WTC11 (cell line): ENCODE measurements at regions not wholly inside any gene's neighbourhood (a gene's known extent, or its start where the extent isn't known, plus 50 kb on each side); places are given as distances from the start of the nearest gene placed in this dataset.
A peak's percentile ranks its signal among the peaks of the same experiment; 100 is the strongest.

Experiments
- ATAC-seq: fragments of 200-7000 bp; cut with Tn5 transposase; 2 replicates; pipeline ENCODE4 v1.10.0; 2021; ENCODE audit warnings: mild to moderate bottlenecking, moderate library complexity
- CTCF ChIA-PET: fragments of 300-600 bp; sonication (Branson Sonifier 250); formaldehyde crosslinking; loops from one replicate; lab custom pipeline; 2021; ENCODE audit warnings: antibody characterized with exemption; lab: Charles Lee
- POLR2A ChIA-PET: fragments of 350-600 bp; sonication (Branson Sonifier 250); formaldehyde crosslinking; loops from one replicate; lab custom pipeline; 2021; ENCODE audit warnings: antibody characterized with exemption; lab: Charles Lee
- DNase-seq: peaks from one replicate; pipeline ENCODE4 v3.0.0; 2021; ENCODE audit warnings: low spot score
- H3K27ac Mint-ChIP-seq: 2 replicates; pipeline ENCODE4 v1.8.0; 2021; ENCODE audit warnings: mixed read lengths
- H3K27me3 Mint-ChIP-seq: 2 replicates; pipeline ENCODE4 v1.8.0; 2021; ENCODE audit warnings: low read depth, mild to moderate bottlenecking, moderate library complexity, mixed read lengths
- H3K36me3 Mint-ChIP-seq: 2 replicates; pipeline ENCODE4 v1.8.0; 2021; ENCODE audit warnings: mixed read lengths
- H3K4me1 Mint-ChIP-seq: 2 replicates; pipeline ENCODE4 v1.8.0; 2022; ENCODE audit warnings: mixed read lengths
- H3K4me3 Mint-ChIP-seq: 2 replicates; pipeline ENCODE4 v1.8.0; 2021; ENCODE audit warnings: mild to moderate bottlenecking, moderate library complexity, mixed read lengths
- H3K9me3 Mint-ChIP-seq: 2 replicates; pipeline ENCODE4 v1.8.0; 2021; ENCODE audit warnings: mixed read lengths
- ETV6 ChIP-seq: sonication (generic); formaldehyde crosslinking; IDR thresholded peaks from 2 replicates; pipeline ENCODE4 v1.8.1; 2022; ENCODE audit warnings: mild to moderate bottlenecking, missing genetic modification reagents
- FOXJ3 ChIP-seq: sonication (generic); formaldehyde crosslinking; IDR thresholded peaks from 2 replicates; pipeline ENCODE4 v1.9.0; 2021; ENCODE audit warnings: missing genetic modification reagents, mild to moderate bottlenecking, borderline replicate concordance
- HMGA2 ChIP-seq: fragments of 250-450 bp; sonication (Bioruptor Pico); IDR thresholded peaks from 2 replicates; pipeline ENCODE4 v1.4.0; 2021; ENCODE audit warnings: mild to moderate bottlenecking, moderate library complexity
- JAZF1 ChIP-seq: fragments of 250-450 bp; sonication (Bioruptor Pico); IDR thresholded peaks from 2 replicates; pipeline ENCODE4 v1.9.0; 2021; ENCODE audit warnings: moderate library complexity, mild to moderate bottlenecking, inconsistent platforms
- MXD4 ChIP-seq: fragments of 250-450 bp; sonication (Bioruptor Pico); IDR thresholded peaks from 2 replicates; pipeline ENCODE4 v1.8.0; 2021; ENCODE audit warnings: mild to moderate bottlenecking, moderate library complexity, borderline replicate concordance
- NFATC4 ChIP-seq: fragments of 250-450 bp; sonication (Bioruptor Pico); IDR thresholded peaks from 2 replicates; pipeline ENCODE4 v1.9.0; 2021; ENCODE audit warnings: mild to moderate bottlenecking
- NFE2L1 ChIP-seq: sonication (generic); formaldehyde crosslinking; IDR thresholded peaks from 2 replicates; pipeline ENCODE4 v1.8.1; 2023; ENCODE audit warnings: missing genetic modification reagents
- SMAD3 ChIP-seq: sonication (generic); formaldehyde crosslinking; IDR thresholded peaks from 2 replicates; pipeline ENCODE4 v1.8.0; 2022; ENCODE audit warnings: missing genetic modification reagents, mild to moderate bottlenecking, borderline replicate concordance
- SOX15 ChIP-seq: fragments of 250-450 bp; sonication (Bioruptor Pico); IDR thresholded peaks from 2 replicates; pipeline ENCODE4 v1.9.0; 2021; ENCODE audit warnings: mild to moderate bottlenecking
- TCF7 ChIP-seq: sonication (generic); formaldehyde crosslinking; IDR thresholded peaks from 2 replicates; pipeline ENCODE4 v1.8.0; 2022; ENCODE audit warnings: mild to moderate bottlenecking, low read depth, missing genetic modification reagents, moderate library complexity
- TEAD4 ChIP-seq: sonication (generic); formaldehyde crosslinking; IDR thresholded peaks from 2 replicates; pipeline ENCODE4 v1.8.0; 2022; ENCODE audit warnings: mild to moderate bottlenecking, missing genetic modification reagents
- TP53 ChIP-seq: sonication (generic); formaldehyde crosslinking; IDR thresholded peaks from 2 replicates; pipeline ENCODE4 v1.8.1; 2023; ENCODE audit warnings: mild to moderate bottlenecking, missing genetic modification reagents
- ZNF317 ChIP-seq: sonication (generic); formaldehyde crosslinking; IDR thresholded peaks from 2 replicates; pipeline ENCODE4 v1.8.1; 2023; ENCODE audit warnings: low read depth, mild to moderate bottlenecking, moderate library complexity, missing genetic modification reagents, borderline replicate concordance
- ZNF396 ChIP-seq: fragments of 250-450 bp; sonication (Bioruptor Pico); IDR thresholded peaks from 2 replicates; pipeline ENCODE4 v1.8.0; 2021; ENCODE audit warnings: mild to moderate bottlenecking, moderate library complexity, borderline replicate concordance
- ZNF671 ChIP-seq: fragments of 250-450 bp; sonication (Bioruptor Pico); IDR thresholded peaks from 2 replicates; pipeline ENCODE4 v1.8.0; 2021; ENCODE audit warnings: mild to moderate bottlenecking
- TF ChIP-seq, protein P1 (sequence below): sonication (generic); formaldehyde crosslinking; IDR thresholded peaks from 2 replicates; pipeline ENCODE4 v1.8.0; 2022; ENCODE audit warnings: mild to moderate bottlenecking, missing genetic modification reagents
- TF ChIP-seq, protein P2 (sequence below): sonication (generic); formaldehyde crosslinking; IDR thresholded peaks from 2 replicates; pipeline ENCODE4 v1.8.1; 2022; ENCODE audit warnings: low read depth, missing genetic modification reagents, borderline replicate concordance
- TF ChIP-seq, protein P3 (sequence below): fragments of 250-450 bp; sonication (Bioruptor Pico); IDR thresholded peaks from 2 replicates; pipeline ENCODE4 v1.8.0; 2021; ENCODE audit warnings: mild to moderate bottlenecking
- TF ChIP-seq, protein P4 (sequence below): sonication (generic); formaldehyde crosslinking; IDR thresholded peaks from 2 replicates; pipeline ENCODE4 v1.8.0; 2022; ENCODE audit warnings: mild to moderate bottlenecking, missing genetic modification reagents
- TF ChIP-seq, protein P5 (sequence below): sonication (generic); formaldehyde crosslinking; IDR thresholded peaks from 2 replicates; pipeline ENCODE4 v1.8.1; 2023; ENCODE audit warnings: mild to moderate bottlenecking, missing genetic modification reagents, borderline replicate concordance

DNA sequence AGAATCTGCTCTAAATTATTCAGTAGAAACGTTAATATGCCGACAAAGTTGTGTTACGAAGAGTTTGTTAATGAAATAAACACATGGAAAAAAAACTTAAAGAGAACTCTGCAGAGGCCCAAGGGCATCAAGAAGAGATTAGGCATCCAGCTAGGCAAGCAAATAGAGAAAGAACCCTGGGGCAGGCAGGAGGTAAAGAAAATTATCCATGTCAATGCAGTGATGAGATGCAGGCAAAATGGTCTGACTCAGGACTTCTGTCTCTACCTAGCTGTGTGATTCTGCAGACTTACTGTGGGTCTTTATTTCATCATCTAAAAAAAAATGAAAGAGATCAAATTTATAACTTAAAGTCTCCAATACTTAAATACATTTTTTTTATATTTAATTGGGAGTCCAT, 448.0 kb downstream of the HAO1 start:
- Mint-ChIP-seq H3K4me3 (no peak overlapping the region), H3K9me3 (peaks cover 21% of the 10 kb centered on the region), H3K27ac (no peak overlapping the region), H3K4me1 (peaks cover 14% of the 10 kb centered on the region), H3K27me3 (peaks cover 7% of the 10 kb centered on the region; the same call in 1 of the 2 replicates), H3K36me3 (no peaks in the 10 kb centered on the region)
- no peak for DNase-seq
- POLR2A ChIA-PET: no interaction called here
- CTCF ChIA-PET: interaction anchor here (1.0 kb wide), 1 partner anchor 13 kb away, joined by 3 read pairs; no protein-coding TSS in a partner anchor
- no peak for TF ChIP-seq ZNF396 (CRISPR knock-in tag)
- no peak for TF ChIP-seq ETV6 (CRISPR knock-in tag)
- ATAC-seq: peak; percentile 65

DNA sequence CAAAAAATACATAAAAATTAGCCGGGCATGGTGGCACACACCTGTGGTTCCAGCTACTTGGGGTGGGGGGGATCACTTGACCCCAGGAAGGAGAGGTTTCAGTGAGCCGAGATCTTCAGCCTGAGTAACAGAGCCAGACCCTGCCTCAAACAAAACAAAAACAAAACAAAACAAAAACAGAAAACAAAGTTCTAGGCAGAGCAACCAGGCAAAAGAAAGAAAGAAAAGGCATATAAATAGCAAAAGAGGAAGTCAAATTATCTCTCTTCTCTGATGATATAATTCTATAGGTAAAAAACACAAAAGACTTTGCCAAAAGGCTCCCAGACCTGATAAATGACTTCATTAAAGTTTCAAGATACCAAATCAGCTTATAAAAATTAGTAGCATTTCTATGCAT, 446.9 kb downstream of the HAO1 start:
- Mint-ChIP-seq H3K4me1 (peaks cover 14% of the 10 kb centered on the region), H3K27ac (no peak overlapping the region), H3K36me3 (no peaks in the 10 kb centered on the region), H3K4me3 (no peak overlapping the region), H3K27me3 (peaks cover 7% of the 10 kb centered on the region; the same call in 1 of the 2 replicates), H3K9me3 (peaks cover 21% of the 10 kb centered on the region)
- no peak for ATAC-seq
- DNase-seq: no peak
- CTCF ChIA-PET: no interaction called here
- POLR2A ChIA-PET: no interaction called here
- TF ChIP-seq ZNF671 (CRISPR knock-in tag): no peak
- TF ChIP-seq FOXJ3 (CRISPR knock-in tag): no peak
- TF ChIP-seq NFE2L1: no peak
- TF ChIP-seq, protein P1, sequence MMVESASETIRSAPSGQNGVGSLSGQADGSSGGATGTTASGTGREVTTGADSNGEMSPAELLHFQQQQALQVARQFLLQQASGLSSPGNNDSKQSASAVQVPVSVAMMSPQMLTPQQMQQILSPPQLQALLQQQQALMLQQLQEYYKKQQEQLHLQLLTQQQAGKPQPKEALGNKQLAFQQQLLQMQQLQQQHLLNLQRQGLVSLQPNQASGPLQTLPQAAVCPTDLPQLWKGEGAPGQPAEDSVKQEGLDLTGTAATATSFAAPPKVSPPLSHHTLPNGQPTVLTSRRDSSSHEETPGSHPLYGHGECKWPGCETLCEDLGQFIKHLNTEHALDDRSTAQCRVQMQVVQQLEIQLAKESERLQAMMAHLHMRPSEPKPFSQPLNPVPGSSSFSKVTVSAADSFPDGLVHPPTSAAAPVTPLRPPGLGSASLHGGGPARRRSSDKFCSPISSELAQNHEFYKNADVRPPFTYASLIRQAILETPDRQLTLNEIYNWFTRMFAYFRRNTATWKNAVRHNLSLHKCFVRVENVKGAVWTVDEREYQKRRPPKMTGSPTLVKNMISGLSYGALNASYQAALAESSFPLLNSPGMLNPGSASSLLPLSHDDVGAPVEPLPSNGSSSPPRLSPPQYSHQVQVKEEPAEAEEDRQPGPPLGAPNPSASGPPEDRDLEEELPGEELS (CRISPR knock-in tag): no peak
- TF ChIP-seq, protein P2, sequence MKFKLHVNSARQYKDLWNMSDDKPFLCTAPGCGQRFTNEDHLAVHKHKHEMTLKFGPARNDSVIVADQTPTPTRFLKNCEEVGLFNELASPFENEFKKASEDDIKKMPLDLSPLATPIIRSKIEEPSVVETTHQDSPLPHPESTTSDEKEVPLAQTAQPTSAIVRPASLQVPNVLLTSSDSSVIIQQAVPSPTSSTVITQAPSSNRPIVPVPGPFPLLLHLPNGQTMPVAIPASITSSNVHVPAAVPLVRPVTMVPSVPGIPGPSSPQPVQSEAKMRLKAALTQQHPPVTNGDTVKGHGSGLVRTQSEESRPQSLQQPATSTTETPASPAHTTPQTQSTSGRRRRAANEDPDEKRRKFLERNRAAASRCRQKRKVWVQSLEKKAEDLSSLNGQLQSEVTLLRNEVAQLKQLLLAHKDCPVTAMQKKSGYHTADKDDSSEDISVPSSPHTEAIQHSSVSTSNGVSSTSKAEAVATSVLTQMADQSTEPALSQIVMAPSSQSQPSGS (CRISPR knock-in tag): no peak
- TF ChIP-seq TCF7 (CRISPR knock-in tag): no peak
- no peak for TF ChIP-seq JAZF1
- TF ChIP-seq, protein P3, sequence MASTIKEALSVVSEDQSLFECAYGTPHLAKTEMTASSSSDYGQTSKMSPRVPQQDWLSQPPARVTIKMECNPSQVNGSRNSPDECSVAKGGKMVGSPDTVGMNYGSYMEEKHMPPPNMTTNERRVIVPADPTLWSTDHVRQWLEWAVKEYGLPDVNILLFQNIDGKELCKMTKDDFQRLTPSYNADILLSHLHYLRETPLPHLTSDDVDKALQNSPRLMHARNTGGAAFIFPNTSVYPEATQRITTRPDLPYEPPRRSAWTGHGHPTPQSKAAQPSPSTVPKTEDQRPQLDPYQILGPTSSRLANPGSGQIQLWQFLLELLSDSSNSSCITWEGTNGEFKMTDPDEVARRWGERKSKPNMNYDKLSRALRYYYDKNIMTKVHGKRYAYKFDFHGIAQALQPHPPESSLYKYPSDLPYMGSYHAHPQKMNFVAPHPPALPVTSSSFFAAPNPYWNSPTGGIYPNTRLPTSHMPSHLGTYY (CRISPR knock-in tag): no peak
- TF ChIP-seq, protein P4, sequence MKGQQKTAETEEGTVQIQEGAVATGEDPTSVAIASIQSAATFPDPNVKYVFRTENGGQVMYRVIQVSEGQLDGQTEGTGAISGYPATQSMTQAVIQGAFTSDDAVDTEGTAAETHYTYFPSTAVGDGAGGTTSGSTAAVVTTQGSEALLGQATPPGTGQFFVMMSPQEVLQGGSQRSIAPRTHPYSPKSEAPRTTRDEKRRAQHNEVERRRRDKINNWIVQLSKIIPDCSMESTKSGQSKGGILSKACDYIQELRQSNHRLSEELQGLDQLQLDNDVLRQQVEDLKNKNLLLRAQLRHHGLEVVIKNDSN: no peak
- no peak for TF ChIP-seq MXD4 (CRISPR knock-in tag)
- TF ChIP-seq NFATC4 (CRISPR knock-in tag): no peak

DNA sequence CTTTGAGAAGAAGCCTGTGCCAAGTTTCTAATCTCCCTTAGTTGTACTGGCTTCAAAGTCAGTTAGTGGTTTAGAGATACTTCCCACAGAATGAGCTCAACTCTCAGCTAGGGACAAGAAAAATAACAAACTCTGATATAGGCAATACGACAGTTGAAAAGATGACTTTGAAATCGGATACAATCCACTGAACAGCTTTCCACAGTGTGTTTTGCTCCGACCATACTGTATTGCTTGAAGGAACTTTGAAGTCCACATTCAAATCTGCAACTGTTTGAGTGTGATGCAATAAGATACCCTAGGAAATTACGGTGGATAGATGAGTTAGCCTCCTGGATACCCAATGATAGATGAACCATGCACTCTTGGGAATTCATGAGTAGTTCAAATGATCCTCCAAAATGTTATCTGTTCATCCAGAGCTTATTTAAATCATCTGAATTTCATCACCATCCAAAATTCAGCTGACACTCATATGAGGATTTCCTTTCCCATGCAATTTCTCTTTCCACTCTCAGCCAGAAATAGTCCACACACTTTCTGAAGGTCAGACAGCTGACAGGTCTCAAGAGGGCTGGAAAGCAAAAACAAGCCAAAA, 443.8 kb downstream of the HAO1 start:
- H3K27ac Mint-ChIP-seq: no peak overlapping the region
- H3K36me3 Mint-ChIP-seq: no peaks in the 10 kb centered on the region
- ATAC-seq: no peak
- no peak for DNase-seq
- H3K4me1 Mint-ChIP-seq: peaks cover 13% of the 10 kb centered on the region
- H3K4me3 Mint-ChIP-seq: no peak overlapping the region
- CTCF ChIA-PET: no interaction called here
- peaks cover 3% of the 10 kb centered on the region; the same call in 1 of the 2 replicates for H3K27me3 Mint-ChIP-seq
- H3K9me3 Mint-ChIP-seq: peaks cover 16% of the 10 kb centered on the region
- POLR2A ChIA-PET: no interaction called here
- TF ChIP-seq, protein P4: no peak
- TF ChIP-seq SMAD3 (CRISPR knock-in tag): no peak
- TF ChIP-seq, protein P2 (CRISPR knock-in tag): no peak
- TF ChIP-seq, protein P5, sequence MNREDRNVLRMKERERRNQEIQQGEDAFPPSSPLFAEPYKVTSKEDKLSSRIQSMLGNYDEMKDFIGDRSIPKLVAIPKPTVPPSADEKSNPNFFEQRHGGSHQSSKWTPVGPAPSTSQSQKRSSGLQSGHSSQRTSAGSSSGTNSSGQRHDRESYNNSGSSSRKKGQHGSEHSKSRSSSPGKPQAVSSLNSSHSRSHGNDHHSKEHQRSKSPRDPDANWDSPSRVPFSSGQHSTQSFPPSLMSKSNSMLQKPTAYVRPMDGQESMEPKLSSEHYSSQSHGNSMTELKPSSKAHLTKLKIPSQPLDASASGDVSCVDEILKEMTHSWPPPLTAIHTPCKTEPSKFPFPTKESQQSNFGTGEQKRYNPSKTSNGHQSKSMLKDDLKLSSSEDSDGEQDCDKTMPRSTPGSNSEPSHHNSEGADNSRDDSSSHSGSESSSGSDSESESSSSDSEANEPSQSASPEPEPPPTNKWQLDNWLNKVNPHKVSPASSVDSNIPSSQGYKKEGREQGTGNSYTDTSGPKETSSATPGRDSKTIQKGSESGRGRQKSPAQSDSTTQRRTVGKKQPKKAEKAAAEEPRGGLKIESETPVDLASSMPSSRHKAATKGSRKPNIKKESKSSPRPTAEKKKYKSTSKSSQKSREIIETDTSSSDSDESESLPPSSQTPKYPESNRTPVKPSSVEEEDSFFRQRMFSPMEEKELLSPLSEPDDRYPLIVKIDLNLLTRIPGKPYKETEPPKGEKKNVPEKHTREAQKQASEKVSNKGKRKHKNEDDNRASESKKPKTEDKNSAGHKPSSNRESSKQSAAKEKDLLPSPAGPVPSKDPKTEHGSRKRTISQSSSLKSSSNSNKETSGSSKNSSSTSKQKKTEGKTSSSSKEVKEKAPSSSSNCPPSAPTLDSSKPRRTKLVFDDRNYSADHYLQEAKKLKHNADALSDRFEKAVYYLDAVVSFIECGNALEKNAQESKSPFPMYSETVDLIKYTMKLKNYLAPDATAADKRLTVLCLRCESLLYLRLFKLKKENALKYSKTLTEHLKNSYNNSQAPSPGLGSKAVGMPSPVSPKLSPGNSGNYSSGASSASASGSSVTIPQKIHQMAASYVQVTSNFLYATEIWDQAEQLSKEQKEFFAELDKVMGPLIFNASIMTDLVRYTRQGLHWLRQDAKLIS (CRISPR knock-in tag): no peak
- no peak for TF ChIP-seq HMGA2 (CRISPR knock-in tag)
- no peak for TF ChIP-seq TP53
- TF ChIP-seq ZNF317 (CRISPR knock-in tag): no peak
- TF ChIP-seq TEAD4 (CRISPR knock-in tag): no peak
- no peak for TF ChIP-seq SOX15 (CRISPR knock-in tag)
